CD4-positive, CD25-positive, alpha-beta regulatory T cell (primary cell): ENCODE measurements at regions not wholly inside any gene's neighbourhood (a gene's known extent, or its start where the extent isn't known, plus 50 kb on each side); places are given as distances from the start of the nearest gene placed in this dataset.

Source experiments
- ATAC-seq, 2 donors: fragments of 150-1000 bp; cut with Tn5 transposase; one replicate each; pipeline ENCODE4 v1.10.0; 2021; ENCODE audit warnings: low read depth in 2 of 2, moderate number of reproducible peaks in 2 of 2, moderate library complexity in 1 of 2
- DNase-seq, 3 donors: peaks; one replicate each; pipeline versions ENCODE4 v3.0.0 to v3.0.0-alpha.2; 2012 to 2022; ENCODE audit warnings: mixed read lengths in 1 of 3
- H3K27ac ChIP-seq: one replicate; pipeline ENCODE4 v1.7.0; 2013; ENCODE audit warnings: mild to moderate bottlenecking, low read length; ENCODE audit not compliant: insufficient read depth, poor library complexity, severe bottlenecking
- H3K27me3 ChIP-seq: one replicate; pipeline ENCODE4 v1.7.0; 2013; ENCODE audit warnings: low read length; ENCODE audit not compliant: control insufficient read depth, insufficient read depth
- H3K36me3 ChIP-seq: one replicate; pipeline ENCODE4 v1.7.0; 2013; ENCODE audit warnings: mild to moderate bottlenecking, low read length, moderate library complexity; ENCODE audit not compliant: control insufficient read depth, insufficient read depth
- H3K4me1 ChIP-seq: 2 replicates; pipeline ENCODE4 v1.7.0; 2013; ENCODE audit warnings: mild to moderate bottlenecking, low read length; ENCODE audit not compliant: insufficient read depth, control insufficient read depth, poor library complexity, severe bottlenecking
- H3K4me3 ChIP-seq: one replicate; pipeline ENCODE4 v1.7.0; 2013; ENCODE audit warnings: low read depth, mild to moderate bottlenecking, low read length, moderate library complexity
- H3K9me3 ChIP-seq, 2 experiments: 1 replicate in 1 of 2; 2 replicates in 1 of 2; pipeline ENCODE4 v1.7.0; 2013; ENCODE audit warnings: low read length in 2 of 2, mild to moderate bottlenecking in 1 of 2, moderate library complexity in 1 of 2; ENCODE audit not compliant: control insufficient read depth in 2 of 2
- H3K27ac Mint-ChIP-seq, 3 donors: one replicate each; pipeline ENCODE4 v1.8.0; 2020 to 2022; ENCODE audit warnings: mild to moderate bottlenecking in 3 of 3, mixed read lengths in 3 of 3, moderate library complexity in 2 of 3
- H3K27me3 Mint-ChIP-seq: one replicate; pipeline ENCODE4 v1.8.0; 2022; ENCODE audit warnings: mild to moderate bottlenecking, mixed read lengths
- H3K36me3 Mint-ChIP-seq: one replicate; pipeline ENCODE4 v1.8.0; 2020; ENCODE audit warnings: mixed read lengths
- H3K4me1 Mint-ChIP-seq, 4 donors: one replicate each; pipeline ENCODE4 v1.8.0; 2020 to 2022; ENCODE audit warnings: mixed read lengths in 4 of 4, mild to moderate bottlenecking in 1 of 4
- H3K4me3 Mint-ChIP-seq, 4 donors: one replicate each; pipeline ENCODE4 v1.8.0; 2020 to 2022; ENCODE audit warnings: mild to moderate bottlenecking in 4 of 4, mixed read lengths in 4 of 4, moderate library complexity in 3 of 4
- H3K9me3 Mint-ChIP-seq, 7 donors: one replicate each; pipeline ENCODE4 v1.8.0; 2020 to 2022; ENCODE audit warnings: mixed read lengths in 7 of 7, mild to moderate bottlenecking in 3 of 7, moderate library complexity in 2 of 7

GRCh38 chr2:60603533-60604190 lies 50.2 kb upstream of the BCL11A start:
- Histone ChIP-seq H3K36me3 (no peaks in the 10 kb centered on the region), H3K4me1 (no peaks in the 10 kb centered on the region), H3K4me3 (no peak overlapping the region), H3K9me3 (no peaks in the 10 kb centered on the region), H3K27ac (no peak overlapping the region), H3K27me3 (peaks cover 5% of the 10 kb centered on the region)
- Mint-ChIP-seq H3K4me1 (peaks cover 0 to 6% (median 0%) of the 10 kb centered on the region in 4 donors), H3K9me3 (peaks cover 0 to 5% (median 0%) of the 10 kb centered on the region in 7 donors), H3K27ac (no peak overlapping the region), H3K27me3 (peaks cover 5% of the 10 kb centered on the region), H3K36me3 (no peaks in the 10 kb centered on the region), H3K4me3 (no peak overlapping the region)
- DNase-seq (no peak), ATAC-seq (no peak)

DNA sequence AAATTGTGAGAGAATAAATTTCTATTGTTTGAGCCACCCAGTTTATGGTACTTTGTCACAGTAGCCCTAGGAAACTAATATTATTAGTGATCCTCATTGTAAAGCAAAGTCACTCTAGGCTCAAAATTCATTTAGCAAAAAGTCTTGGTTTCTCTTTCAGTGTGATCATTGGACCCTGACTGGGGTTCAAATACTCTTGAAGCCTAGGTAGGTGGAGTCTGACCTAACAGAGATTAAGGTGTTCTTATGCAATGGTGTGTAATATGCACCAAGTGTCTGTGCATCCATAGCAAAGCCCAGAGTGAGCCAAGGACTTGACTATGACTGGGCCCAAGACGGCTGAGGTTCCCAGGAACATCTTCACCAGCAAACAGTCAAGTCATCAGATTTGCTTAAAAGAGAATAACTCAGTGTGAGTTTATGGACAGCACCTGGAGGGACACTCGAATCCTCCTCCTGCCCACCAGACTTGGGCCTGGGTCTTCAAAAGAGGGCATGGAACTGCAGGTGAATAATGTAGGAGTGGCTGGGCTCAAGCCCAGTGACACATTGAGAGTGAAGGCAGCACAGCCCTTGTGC lies 51.1 kb upstream of the BCL11A start:
- Histone ChIP-seq H3K27me3 (peaks cover 5% of the 10 kb centered on the region), H3K4me3 (no peak overlapping the region), H3K27ac (no peak overlapping the region), H3K36me3 (no peaks in the 10 kb centered on the region), H3K9me3 (no peaks in the 10 kb centered on the region), H3K4me1 (no peaks in the 10 kb centered on the region)
- Mint-ChIP-seq H3K4me1 (peaks cover 0 to 6% (median 0%) of the 10 kb centered on the region in 4 donors), H3K27me3 (peaks cover 5% of the 10 kb centered on the region), H3K36me3 (no peaks in the 10 kb centered on the region), H3K4me3 (no peak overlapping the region), H3K27ac (no peak overlapping the region), H3K9me3 (peaks cover 0 to 5% (median 0%) of the 10 kb centered on the region in 7 donors)
- no peak for DNase-seq
- ATAC-seq: no peak

DNA sequence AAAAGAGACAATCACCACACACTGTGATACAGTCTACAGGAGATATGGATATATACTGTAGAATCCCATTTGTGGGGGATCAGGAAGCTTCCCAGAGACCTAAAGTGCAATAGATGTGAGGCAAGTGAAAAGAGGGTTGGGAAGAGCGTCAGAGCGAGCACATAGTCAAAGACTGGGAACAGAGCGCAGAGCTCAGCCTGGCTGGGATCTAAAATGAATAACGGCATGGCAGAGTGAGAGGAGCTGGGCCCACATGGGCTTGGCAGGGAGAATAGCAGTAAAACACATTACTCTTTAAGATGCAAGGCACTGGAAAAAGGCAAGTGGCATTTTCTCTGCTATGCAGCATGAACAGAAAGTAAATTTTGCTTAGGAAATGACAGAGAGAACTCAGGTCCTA lies 52.4 kb upstream of the BCL11A start:
- Histone ChIP-seq H3K27me3 (peaks cover 5% of the 10 kb centered on the region), H3K36me3 (no peaks in the 10 kb centered on the region), H3K4me3 (no peak overlapping the region), H3K4me1 (no peaks in the 10 kb centered on the region), H3K9me3 (no peaks in the 10 kb centered on the region), H3K27ac (no peak overlapping the region)
- Mint-ChIP-seq H3K27me3 (peaks cover 10% of the 10 kb centered on the region), H3K4me3 (no peak overlapping the region), H3K36me3 (no peaks in the 10 kb centered on the region), H3K27ac (no peak overlapping the region), H3K9me3 (peaks cover 0 to 5% (median 0%) of the 10 kb centered on the region in 7 donors), H3K4me1 (peaks cover 0 to 6% (median 0%) of the 10 kb centered on the region in 4 donors)
- ATAC-seq (no peak), DNase-seq (no peak)

GRCh38 chr2:60608679-60609078 lies 55.2 kb upstream of the BCL11A start:
- peaks cover 8% of the 10 kb centered on the region for H3K27me3 ChIP-seq
- no peak for DNase-seq
- no peaks in the 10 kb centered on the region for H3K36me3 ChIP-seq
- Mint-ChIP-seq H3K4me1 (peaks cover 0 to 6% (median 0%) of the 10 kb centered on the region in 4 donors), H3K36me3 (no peaks in the 10 kb centered on the region), H3K9me3 (peaks cover 0 to 4% (median 0%) of the 10 kb centered on the region in 7 donors), H3K27ac (no peak overlapping the region), H3K27me3 (peaks cover 18% of the 10 kb centered on the region), H3K4me3 (no peak overlapping the region)
- H3K9me3 ChIP-seq: no peaks in the 10 kb centered on the region
- no peak overlapping the region for H3K27ac ChIP-seq
- H3K4me3 ChIP-seq: no peak overlapping the region
- no peaks in the 10 kb centered on the region for H3K4me1 ChIP-seq
- no peak for ATAC-seq

DNA sequence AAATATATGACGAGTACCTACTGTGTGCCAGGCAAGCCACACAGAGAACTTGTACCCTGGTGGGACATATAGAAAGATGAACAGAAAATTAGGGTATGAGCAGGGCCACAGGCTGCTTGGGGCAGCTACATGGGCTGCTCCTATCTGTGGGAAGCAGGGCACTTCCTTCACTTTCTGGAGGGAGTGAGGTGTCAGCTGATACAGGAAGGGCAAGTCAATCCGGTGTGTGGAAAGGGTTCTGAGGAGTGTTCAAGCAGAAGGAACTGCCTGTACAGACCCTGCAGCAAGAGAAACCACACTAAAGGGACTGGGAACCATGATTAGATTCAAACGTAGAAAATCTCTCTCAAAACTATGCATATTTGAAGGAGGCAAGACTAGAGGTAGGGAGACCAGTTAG lies 58.6 kb upstream of the BCL11A start:
- no peak overlapping the region for H3K4me3 Mint-ChIP-seq
- no peak overlapping the region for H3K27ac Mint-ChIP-seq
- peaks cover 0 to 4% (median 0%) of the 10 kb centered on the region in 7 donors for H3K9me3 Mint-ChIP-seq
- H3K27ac ChIP-seq: no peak overlapping the region
- peaks cover 7% of the 10 kb centered on the region for H3K27me3 ChIP-seq
- H3K4me1 ChIP-seq: no peaks in the 10 kb centered on the region
- no peak for ATAC-seq
- no peaks in the 10 kb centered on the region for H3K36me3 ChIP-seq
- H3K36me3 Mint-ChIP-seq: no peaks in the 10 kb centered on the region
- DNase-seq: no peak
- no peaks in the 10 kb centered on the region for H3K9me3 ChIP-seq
- no peak overlapping the region for H3K4me3 ChIP-seq
- peaks cover 13% of the 10 kb centered on the region for H3K27me3 Mint-ChIP-seq
- no peaks in the 10 kb centered on the region for H3K4me1 Mint-ChIP-seq

DNA sequence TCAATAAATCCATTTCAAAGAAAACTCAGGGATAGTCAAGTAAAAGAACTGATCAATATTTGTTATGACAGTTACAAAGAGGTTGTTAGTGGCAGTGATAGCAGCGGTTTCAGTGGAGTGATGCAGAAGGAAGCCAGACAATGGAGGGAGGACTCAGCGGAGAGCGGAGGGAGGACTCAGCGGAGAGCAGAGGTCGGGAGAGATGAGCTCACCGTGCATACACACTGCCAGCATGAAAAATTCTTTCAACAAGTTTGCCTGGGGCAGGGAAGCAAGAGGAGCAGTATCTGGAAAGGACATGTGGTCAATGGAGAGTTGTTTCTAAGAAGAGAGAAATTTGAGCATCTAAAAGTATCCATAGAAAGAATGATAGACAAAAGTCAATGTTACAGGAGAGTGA lies 60.9 kb upstream of the BCL11A start:
- H3K36me3 ChIP-seq: no peaks in the 10 kb centered on the region
- H3K4me3 ChIP-seq: no peak overlapping the region
- ATAC-seq (no peak), DNase-seq (no peak)
- no peak overlapping the region for H3K27ac Mint-ChIP-seq
- H3K36me3 Mint-ChIP-seq: no peaks in the 10 kb centered on the region
- peaks cover 13% of the 10 kb centered on the region for H3K27me3 Mint-ChIP-seq
- no peak overlapping the region for H3K27ac ChIP-seq
- peaks cover 0 to 2% (median 0%) of the 10 kb centered on the region in 7 donors for H3K9me3 Mint-ChIP-seq
- no peaks in the 10 kb centered on the region for H3K9me3 ChIP-seq
- H3K4me3 Mint-ChIP-seq: no peak overlapping the region
- H3K4me1 Mint-ChIP-seq: no peaks in the 10 kb centered on the region
- no peaks in the 10 kb centered on the region for H3K4me1 ChIP-seq
- H3K27me3 ChIP-seq: peaks cover 3% of the 10 kb centered on the region

DNA sequence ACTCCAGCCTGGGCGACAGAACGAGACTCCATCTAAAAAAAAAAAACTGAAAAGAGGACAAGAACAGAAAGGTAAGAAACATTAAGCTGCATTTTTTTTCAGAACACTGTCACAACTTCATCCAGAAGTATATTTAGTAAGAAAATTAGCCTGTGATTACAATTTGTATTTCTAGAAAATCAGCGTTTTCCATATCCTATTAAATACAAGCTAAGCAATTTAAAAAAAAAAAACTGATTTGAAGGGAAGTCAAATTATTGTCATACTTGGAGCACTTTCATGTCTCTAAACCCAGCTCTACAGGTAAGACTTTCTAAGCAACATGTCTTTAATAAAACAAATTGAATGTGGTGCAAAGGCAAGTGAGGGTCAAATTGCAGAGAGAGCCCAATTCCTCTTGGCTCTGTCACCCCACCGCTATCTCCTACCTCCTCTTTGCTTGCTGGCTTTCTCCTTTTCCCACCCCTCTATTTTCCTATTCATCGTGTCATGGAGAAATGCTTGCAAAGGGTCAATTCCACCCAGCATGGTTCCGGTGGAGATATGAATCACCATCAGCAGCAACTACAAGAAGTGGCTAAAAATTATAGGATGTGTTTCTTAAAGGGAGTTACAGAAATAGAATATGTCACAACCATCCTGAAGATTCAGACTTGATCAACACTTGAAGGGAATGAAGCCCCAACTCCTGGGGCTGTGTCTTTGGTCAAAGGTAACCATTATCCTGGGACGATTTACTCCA lies 68.4 kb upstream of the BCL11A start:
- H3K27ac Mint-ChIP-seq: no peak overlapping the region
- H3K4me1 Mint-ChIP-seq: no peaks in the 10 kb centered on the region
- peaks cover 0 to 2% (median 0%) of the 10 kb centered on the region in 7 donors for H3K9me3 Mint-ChIP-seq
- H3K36me3 ChIP-seq: no peaks in the 10 kb centered on the region
- no peaks in the 10 kb centered on the region for H3K9me3 ChIP-seq
- DNase-seq: no peak
- no peaks in the 10 kb centered on the region for H3K4me1 ChIP-seq
- H3K27ac ChIP-seq: no peak overlapping the region
- ATAC-seq: no peak
- no peaks in the 10 kb centered on the region for H3K36me3 Mint-ChIP-seq
- H3K27me3 Mint-ChIP-seq: peaks cover 14% of the 10 kb centered on the region
- H3K4me3 Mint-ChIP-seq: no peak overlapping the region
- no peak overlapping the region for H3K4me3 ChIP-seq
- H3K27me3 ChIP-seq: peaks cover 4% of the 10 kb centered on the region
